BLaER1 (cell line): ENCODE measurements at regions not wholly inside any gene's neighbourhood (a gene's known extent, or its start where the extent isn't known, plus 50 kb on each side); places are given as distances from the start of the nearest gene placed in this dataset.
A peak's percentile ranks its signal among the peaks of the same experiment; 100 is the strongest.

Source experiments
- H3K27ac ChIP-seq: shearing (Covaris generic); formaldehyde crosslinking; 2 replicates; pipeline ENCODE4 v1.8.1; 2022
- H3K27me3 ChIP-seq: shearing (Covaris generic); formaldehyde crosslinking; 2 replicates; pipeline ENCODE4 v1.8.1; 2022
- H3K36me3 ChIP-seq: shearing (Covaris generic); formaldehyde crosslinking; 2 replicates; pipeline ENCODE4 v1.8.1; 2022
- H3K4me1 ChIP-seq: shearing (Covaris generic); formaldehyde crosslinking; 2 replicates; pipeline ENCODE4 v1.8.1; 2022
- H3K4me2 ChIP-seq: shearing (Covaris generic); formaldehyde crosslinking; 2 replicates; pipeline ENCODE4 v1.8.1; 2022
- H3K4me3 ChIP-seq: shearing (Covaris generic); formaldehyde crosslinking; 2 replicates; pipeline ENCODE4 v1.8.1; 2022
- H3K9ac ChIP-seq: shearing (Covaris generic); formaldehyde crosslinking; 2 replicates; pipeline ENCODE4 v1.8.1; 2022
- H3K9me3 ChIP-seq: shearing (Covaris generic); formaldehyde crosslinking; 2 replicates; pipeline ENCODE4 v1.8.1; 2022
- H4K20me1 ChIP-seq: shearing (Covaris generic); formaldehyde crosslinking; 2 replicates; pipeline ENCODE4 v1.8.1; 2022
- Cebpa-rat ChIP-seq: shearing (Covaris generic); IDR thresholded peaks from 2 replicates; pipeline ENCODE4 v1.8.1; 2022

DNA sequence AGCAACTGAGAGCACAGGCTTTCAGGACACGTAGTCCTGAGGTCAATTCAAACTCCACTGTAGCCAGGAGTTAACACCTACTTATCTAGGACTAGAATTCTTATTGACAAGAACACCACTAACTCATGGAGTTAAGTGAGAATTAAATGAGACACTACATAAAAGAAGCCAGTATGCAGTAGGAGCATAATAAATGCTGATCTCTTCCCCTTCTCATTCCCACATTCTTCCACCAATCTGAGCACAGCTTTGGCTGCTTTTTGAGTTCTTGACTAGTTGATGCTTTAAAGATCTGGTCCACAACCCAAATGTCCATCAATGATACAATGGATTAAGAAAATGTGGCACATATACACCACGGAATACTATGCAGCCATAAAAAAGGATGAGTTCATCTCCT is 55.2 kb downstream of the TTC32 start:
- Histone ChIP-seq H4K20me1 (no peaks in the 10 kb centered on the region), H3K4me2 (no peak overlapping the region), H3K27me3 (no peaks in the 10 kb centered on the region), H3K36me3 (no peaks in the 10 kb centered on the region), H3K4me1 (no peaks in the 10 kb centered on the region), H3K4me3 (no peak overlapping the region), H3K9me3 (no peaks in the 10 kb centered on the region), H3K27ac (no peak overlapping the region), H3K9ac (no peak overlapping the region)
- no peak for TF ChIP-seq Cebpa-rat

DNA sequence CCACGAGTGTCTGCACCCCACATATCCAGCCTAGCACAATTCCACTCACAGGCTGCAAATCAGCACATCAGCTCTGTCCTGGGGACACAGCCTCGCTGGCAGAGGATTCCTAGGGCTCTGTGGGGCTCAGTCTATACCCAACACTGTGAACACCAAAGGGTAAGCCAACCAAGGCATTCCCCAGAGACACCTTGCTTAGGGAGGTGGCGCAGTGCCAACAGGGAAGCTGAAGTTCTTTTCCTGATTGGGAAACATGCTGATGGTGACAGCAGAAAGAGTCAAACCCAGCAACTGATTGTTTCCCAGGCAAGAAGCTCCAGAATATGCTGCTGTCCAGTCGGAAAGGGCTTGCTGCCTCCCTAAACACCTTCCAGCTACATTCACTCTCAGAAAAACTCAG is 55.8 kb downstream of the TTC32 start:
- Histone ChIP-seq H3K4me3 (no peak overlapping the region), H3K27ac (no peak overlapping the region), H3K36me3 (no peaks in the 10 kb centered on the region), H3K9me3 (no peaks in the 10 kb centered on the region), H3K9ac (no peak overlapping the region), H4K20me1 (no peaks in the 10 kb centered on the region), H3K27me3 (no peaks in the 10 kb centered on the region), H3K4me1 (no peaks in the 10 kb centered on the region), H3K4me2 (no peak overlapping the region)
- TF ChIP-seq Cebpa-rat: no peak

DNA sequence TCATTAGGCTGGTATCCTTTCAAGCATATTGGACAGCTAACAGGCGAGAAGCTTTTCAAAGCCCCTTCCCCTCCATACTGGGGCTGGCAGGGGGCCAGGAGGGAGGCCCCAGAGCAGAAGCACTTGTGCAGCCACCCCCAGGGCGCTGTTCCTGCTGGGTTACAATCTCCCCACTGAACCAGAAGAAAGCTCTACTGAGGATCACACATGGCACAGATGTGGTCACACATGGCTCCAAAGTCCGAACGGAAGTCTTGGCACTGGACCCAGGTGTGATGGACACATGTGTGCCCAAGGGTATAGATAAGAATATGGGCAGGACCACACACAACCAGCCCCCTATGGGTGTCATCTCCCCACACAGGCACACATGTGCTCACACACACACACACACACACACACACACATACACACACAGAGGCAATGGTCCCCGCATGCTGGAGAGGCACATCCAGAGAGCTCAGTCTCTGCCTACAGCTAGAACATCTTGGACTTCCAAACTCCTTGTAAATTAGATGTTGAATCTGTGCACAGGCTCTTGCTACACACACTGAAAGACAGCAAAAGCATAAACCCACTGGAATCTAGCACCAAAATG is 56.4 kb downstream of the TTC32 start:
- H3K4me3 ChIP-seq: no peak overlapping the region
- H3K27me3 ChIP-seq: no peaks in the 10 kb centered on the region
- no peaks in the 10 kb centered on the region for H3K36me3 ChIP-seq
- H3K4me2 ChIP-seq: no peak overlapping the region
- H3K9ac ChIP-seq: no peak overlapping the region
- no peaks in the 10 kb centered on the region for H3K4me1 ChIP-seq
- no peak for TF ChIP-seq Cebpa-rat
- H3K9me3 ChIP-seq: no peaks in the 10 kb centered on the region
- H4K20me1 ChIP-seq: no peaks in the 10 kb centered on the region
- no peak overlapping the region for H3K27ac ChIP-seq

DNA sequence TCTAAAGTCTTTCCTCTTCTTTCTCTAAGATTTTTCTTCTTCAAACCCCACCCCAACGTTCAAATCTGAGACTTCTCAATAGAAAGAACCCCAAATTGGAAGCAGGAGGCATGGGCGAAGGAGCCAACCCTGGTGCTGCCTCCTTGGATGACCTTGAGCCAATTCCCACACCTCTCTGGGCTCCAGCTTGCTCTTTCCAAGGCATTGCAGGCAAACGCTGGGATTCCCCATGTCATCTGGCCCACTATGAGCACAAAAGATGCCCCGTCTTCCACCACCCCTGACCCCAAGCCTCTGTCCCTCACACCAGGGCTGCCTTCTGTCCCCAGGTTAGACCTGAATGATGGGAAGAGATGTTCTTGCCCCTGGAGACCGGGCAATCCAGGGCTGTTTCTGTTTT is 57.0 kb downstream of the TTC32 start:
- Histone ChIP-seq H3K4me2 (no peak overlapping the region), H3K27me3 (no peaks in the 10 kb centered on the region)

DNA sequence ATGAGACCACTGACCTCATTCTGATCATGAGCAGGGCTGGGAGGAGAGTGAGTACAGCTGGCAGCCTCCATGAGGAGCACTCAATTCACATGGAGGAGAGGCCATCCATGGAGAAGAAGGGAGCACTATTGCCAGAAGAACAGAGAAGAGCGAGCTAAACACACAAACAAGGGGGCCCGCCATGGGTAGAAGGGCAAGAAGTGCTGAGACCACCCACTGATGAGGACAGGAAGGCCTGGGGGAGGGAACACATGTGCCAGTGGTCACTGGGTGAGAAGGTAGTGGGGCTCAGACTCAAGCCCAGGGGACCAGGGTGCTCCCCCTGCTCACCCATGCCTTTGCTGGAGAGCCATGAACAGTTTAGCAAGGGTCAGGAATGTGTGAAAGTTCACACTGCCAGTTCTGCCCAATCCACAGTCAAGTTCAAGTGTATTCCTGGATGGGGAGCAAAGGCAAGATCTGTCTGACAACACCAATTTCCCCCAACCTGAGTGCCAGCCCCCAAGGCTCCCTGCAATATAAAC is 57.7 kb downstream of the TTC32 start:
- Histone ChIP-seq H3K4me1 (peaks cover 11% of the 10 kb centered on the region), H3K4me2 (no peak overlapping the region), H3K9me3 (no peaks in the 10 kb centered on the region), H3K9ac (no peak overlapping the region), H3K4me3 (no peak overlapping the region), H4K20me1 (no peaks in the 10 kb centered on the region), H3K27me3 (no peaks in the 10 kb centered on the region), H3K27ac (no peak overlapping the region), H3K36me3 (no peaks in the 10 kb centered on the region)
- TF ChIP-seq Cebpa-rat: no peak

More for the DNA sequence above, 57.0 kb downstream of the TTC32 start:
- H3K9me3 ChIP-seq: no peaks in the 10 kb centered on the region
- no peaks in the 10 kb centered on the region for H3K36me3 ChIP-seq
- no peak for TF ChIP-seq Cebpa-rat
- H3K4me3 ChIP-seq: no peak overlapping the region
- H4K20me1 ChIP-seq: no peaks in the 10 kb centered on the region
- no peak overlapping the region for H3K27ac ChIP-seq
- peaks cover 5% of the 10 kb centered on the region for H3K4me1 ChIP-seq
- H3K9ac ChIP-seq: no peak overlapping the region

DNA sequence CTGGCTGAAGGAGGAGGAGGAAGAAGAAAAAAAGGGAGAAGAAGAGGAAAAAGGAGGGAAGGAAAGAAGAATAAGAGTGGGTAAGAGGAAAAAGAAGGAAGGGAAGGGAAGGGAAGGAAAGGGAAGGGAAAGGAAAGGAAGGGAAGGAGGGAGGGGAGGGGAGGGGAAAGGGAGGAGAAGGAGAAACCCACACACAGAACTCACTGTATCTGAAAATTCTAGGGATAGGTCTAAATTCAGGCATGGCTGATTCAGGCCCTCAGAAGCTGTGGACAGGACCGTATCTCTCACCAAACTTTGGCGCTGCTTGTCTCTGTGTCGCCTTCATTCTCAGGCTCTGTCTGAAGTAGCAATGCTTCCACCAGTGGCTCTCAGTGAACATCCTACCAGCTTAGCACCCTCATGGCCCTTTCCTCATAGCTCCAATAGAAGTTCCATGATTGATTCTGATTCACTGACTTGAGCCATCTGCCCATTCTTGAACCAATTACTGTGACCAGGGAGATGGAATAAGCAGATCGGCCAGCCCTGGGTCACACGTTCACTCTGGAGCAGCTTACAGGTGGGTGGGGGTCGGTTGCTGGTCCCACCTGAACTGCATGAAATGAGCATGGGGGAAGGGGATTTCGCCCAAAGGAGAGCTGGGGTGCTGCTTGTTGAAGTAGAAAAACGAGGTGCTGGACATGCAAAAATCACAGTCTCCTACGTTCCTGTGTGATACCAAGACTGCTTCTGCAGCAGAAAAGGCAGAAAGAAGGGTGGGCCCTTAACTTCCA is 59.7 kb downstream of the TTC32 start:
- Histone ChIP-seq H3K27me3 (no peaks in the 10 kb centered on the region), H3K4me2 (no peak overlapping the region), H3K4me1 (peaks cover 11% of the 10 kb centered on the region), H3K9me3 (no peaks in the 10 kb centered on the region), H3K36me3 (no peaks in the 10 kb centered on the region), H3K4me3 (no peak overlapping the region), H4K20me1 (no peaks in the 10 kb centered on the region), H3K9ac (no peak overlapping the region), H3K27ac (no peak overlapping the region)
- no peak for TF ChIP-seq Cebpa-rat

DNA sequence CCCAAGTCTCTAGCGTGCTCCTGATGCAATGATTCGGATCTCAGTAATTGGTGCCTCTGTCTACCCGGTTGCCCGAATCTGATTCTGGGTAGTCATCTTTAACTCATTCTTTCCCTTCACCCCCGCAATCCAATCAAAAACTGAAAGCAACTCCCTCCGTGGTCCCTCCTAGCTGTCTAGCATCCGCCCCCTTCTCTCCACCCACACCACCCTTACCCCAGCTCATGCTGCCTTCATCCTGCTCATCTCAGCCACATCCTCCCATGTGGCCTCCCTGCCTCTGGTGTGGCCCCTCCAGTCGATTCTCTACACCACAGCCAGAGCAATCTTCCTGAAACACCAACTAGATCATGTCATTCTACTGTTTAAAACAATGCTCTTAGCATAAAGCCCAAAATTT is 62.3 kb downstream of the TTC32 start:
- no peak for TF ChIP-seq Cebpa-rat
- Histone ChIP-seq H3K9me3 (no peaks in the 10 kb centered on the region), H3K4me1 (peaks cover 11% of the 10 kb centered on the region), H3K27me3 (no peaks in the 10 kb centered on the region), H3K36me3 (no peaks in the 10 kb centered on the region), H3K4me3 (no peak overlapping the region), H3K4me2 (peak overlapping the region; percentile 43; the same call in 1 of the 2 replicates), H4K20me1 (no peaks in the 10 kb centered on the region), H3K9ac (no peak overlapping the region), H3K27ac (no peak overlapping the region)

DNA sequence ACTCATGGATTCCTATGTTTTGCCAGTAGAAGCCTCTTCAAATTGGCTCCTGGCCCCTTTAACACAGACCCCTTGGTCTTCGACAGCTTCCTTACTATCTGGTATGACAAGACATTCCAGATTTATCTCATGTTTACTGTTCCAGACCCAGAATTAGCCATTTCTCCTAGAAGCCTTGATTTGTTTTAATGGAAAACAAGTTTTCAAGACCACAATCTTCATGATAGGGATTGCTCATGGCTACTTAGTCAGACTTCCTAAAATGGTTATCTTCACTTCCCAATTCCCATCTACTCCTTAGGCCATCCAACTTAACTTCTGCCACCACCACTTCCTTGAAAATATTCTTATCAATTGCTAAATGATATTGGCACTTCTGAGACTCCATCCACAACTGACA is 63.2 kb downstream of the TTC32 start:
- Histone ChIP-seq H4K20me1 (no peaks in the 10 kb centered on the region), H3K27me3 (no peaks in the 10 kb centered on the region), H3K36me3 (no peaks in the 10 kb centered on the region), H3K4me2 (no peak overlapping the region), H3K4me3 (no peak overlapping the region), H3K9ac (no peak overlapping the region), H3K9me3 (no peaks in the 10 kb centered on the region), H3K4me1 (peaks cover 11% of the 10 kb centered on the region), H3K27ac (no peak overlapping the region)
- no peak for TF ChIP-seq Cebpa-rat

DNA sequence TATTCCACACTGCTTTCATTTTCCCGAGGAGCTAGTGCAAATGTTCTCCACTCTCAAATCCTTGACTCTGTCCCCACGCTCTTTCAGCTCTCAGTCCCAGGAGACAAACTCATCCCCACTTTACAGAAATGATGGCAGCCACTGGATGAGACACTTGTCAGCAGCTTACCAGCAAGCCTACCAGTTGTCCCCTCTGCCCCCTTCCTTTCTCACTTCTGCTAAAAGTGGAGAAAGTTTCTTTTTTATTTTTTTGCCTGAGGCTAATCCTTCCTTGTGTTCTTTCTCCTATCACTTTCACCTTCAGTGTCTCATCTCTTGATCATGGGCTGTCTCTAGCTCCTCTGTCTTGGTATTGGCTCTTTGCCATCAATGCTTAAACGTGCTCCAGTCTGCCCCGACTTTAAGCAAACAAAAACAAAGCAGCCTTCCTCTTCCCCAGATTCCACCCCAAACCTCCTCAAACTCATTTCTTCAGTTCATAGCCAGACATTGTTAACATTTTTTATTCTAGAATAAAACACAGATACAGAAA is 64.5 kb downstream of the TTC32 start:
- H3K9ac ChIP-seq: no peak overlapping the region
- H3K4me1 ChIP-seq: peaks cover 11% of the 10 kb centered on the region
- H3K9me3 ChIP-seq: no peaks in the 10 kb centered on the region
- no peak overlapping the region for H3K27ac ChIP-seq
- H3K27me3 ChIP-seq: no peaks in the 10 kb centered on the region
- no peaks in the 10 kb centered on the region for H3K36me3 ChIP-seq
- no peak for TF ChIP-seq Cebpa-rat
- H3K4me3 ChIP-seq: no peak overlapping the region
- H3K4me2 ChIP-seq: no peak overlapping the region
- no peaks in the 10 kb centered on the region for H4K20me1 ChIP-seq

DNA sequence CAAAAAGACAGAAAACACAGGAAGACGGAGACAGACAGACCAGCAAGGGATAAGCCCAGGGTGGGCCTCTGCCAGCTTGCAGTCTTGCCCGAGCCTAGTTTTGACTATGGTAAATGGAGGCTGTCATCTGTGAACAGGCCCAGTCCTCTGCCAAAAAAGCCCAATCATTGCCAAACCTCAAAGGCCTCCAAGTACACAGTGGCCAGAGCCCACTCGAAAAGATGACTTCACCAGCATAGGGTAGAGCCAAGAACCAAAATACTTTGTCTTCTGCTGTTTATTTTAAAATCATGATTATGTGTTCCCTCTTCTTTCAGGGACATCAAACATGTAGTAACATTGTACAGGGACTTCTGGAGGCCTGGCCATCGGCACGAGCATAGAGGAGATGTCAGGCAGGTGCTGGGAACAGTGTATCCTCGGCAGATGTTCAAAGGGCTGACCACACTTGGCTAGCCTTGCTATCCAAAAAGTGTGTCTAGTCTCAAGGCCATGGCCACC is 66.0 kb downstream of the TTC32 start:
- Histone ChIP-seq H3K27ac (no peak overlapping the region), H3K4me2 (no peak overlapping the region), H3K4me1 (peaks cover 11% of the 10 kb centered on the region), H3K4me3 (no peak overlapping the region), H3K27me3 (no peaks in the 10 kb centered on the region), H3K36me3 (no peaks in the 10 kb centered on the region), H3K9ac (no peak overlapping the region), H4K20me1 (no peaks in the 10 kb centered on the region), H3K9me3 (0 out of 2 replicates have a peak, but pooled peaks cover 4% of the 10 kb centered on the region)
- no peak for TF ChIP-seq Cebpa-rat
